Fibroblast of skin of back (primary cell): ENCODE measurements at regions not wholly inside any gene's neighbourhood (a gene's known extent, or its start where the extent isn't known, plus 50 kb on each side); places are given as distances from the start of the nearest gene placed in this dataset.
A peak's percentile ranks its signal among the peaks of the same experiment; 100 is the strongest.

Experiments
- DNase-seq: peaks from one replicate; pipeline ENCODE4 v3.0.0-alpha.2; 2013

DNA sequence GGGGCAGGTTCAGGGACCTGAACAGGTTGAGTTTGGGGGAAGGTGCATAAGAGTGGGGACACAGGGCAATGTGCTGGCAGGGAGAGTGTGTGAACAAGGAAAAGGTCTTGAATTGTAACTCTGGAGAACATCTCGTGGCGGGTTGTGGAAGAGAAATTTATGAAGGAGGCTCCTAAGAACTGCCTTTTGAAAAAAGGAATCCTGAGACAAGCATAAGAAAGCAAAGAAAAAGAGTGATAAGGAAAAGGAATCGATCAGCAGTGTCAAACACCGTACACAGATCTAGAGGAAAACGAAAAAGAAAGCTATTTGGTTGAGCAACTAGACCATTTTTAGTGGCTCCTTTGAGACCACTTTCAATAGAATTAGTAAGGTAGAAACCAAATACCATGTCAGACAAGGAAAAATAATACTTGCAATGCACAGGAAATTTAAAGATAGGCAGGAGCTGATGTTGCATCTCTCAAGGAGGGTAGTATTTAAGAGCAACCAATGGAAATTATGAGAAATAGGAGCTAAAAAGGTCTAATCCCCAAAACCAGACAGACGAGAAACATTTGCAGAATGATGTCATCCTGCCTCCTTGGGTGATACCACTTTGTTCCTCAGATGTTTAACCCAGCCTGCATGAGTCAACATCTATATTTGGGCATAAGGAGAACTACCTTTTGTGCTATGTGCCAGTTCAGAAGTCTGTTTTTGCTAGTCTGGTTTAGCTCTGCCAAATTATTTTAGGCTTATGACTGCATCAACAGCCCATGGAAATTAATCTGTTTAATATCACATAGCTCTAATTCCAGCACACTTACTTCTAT is 64.5 kb upstream of the STK38L start:
- DNase-seq = peak; percentile 100

DNA sequence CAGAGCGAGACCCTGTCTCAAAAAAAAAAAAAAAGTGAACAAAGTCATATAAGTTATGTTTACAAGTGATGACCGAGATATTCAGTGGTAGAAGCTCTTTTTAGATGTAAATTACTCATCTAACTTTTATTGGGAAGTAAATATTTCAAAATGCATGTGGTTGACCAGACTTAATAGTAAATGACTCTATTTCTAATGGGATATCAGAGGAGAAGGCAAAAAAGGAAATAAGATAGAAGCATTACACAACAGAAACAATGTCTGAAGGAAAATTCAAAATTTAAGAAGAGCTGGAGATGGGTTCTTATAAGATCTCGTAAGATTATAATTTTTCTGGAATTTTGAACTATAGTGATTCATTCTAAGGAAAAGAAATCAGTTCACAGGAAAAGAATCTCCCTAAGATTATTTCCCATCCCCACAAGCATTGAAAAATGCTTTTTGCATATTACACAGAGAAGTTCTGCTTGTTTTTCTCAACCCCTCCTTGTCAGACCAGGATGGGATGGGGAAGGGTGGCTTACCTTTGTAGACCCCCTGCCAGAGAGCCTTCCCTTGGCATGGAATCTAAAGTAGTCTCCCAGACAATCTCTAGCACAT is 63.1 kb upstream of the STK38L start:
- peak; percentile 87 for DNase-seq

GRCh38 chr12:27183342-27183741 is 60.7 kb upstream of the STK38L start:
- no peak for DNase-seq

DNA sequence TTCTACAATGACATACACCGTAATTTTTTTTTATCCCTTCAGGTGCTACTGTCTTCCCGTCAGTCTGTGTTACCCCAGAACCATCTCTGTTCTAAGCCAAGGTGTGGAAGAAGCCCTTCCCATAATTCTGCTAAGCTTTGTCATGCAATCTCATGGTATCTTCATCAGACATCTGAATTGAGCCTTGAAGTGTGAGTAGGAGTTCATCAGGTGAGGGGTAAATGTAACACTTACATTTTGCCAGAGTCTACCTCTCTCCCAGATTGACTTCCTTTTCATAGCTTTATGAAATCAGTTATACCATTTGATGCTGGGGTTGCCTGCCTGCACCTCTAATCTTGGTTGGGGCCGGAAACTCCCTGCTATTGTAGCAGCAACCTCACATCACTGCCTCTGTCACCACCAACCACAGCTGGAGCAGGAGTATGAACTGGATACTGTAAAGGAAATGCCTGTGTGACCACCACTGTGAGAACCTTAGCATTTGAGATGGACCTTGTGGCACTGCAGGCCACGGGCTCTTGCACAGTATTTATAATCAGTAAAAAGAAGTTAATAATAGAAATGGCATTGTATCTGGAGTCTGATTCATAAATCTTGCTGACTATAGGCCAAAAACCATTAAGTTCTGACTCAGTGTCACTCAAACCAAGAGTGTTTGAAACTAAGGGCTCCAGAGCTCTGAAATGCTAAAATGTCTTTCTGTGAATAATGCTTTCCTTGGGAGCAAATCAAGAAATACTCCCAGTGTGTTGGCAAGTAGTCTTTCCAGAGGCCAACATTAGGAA is 58.7 kb upstream of the STK38L start:
- peak; percentile 94 for DNase-seq

DNA sequence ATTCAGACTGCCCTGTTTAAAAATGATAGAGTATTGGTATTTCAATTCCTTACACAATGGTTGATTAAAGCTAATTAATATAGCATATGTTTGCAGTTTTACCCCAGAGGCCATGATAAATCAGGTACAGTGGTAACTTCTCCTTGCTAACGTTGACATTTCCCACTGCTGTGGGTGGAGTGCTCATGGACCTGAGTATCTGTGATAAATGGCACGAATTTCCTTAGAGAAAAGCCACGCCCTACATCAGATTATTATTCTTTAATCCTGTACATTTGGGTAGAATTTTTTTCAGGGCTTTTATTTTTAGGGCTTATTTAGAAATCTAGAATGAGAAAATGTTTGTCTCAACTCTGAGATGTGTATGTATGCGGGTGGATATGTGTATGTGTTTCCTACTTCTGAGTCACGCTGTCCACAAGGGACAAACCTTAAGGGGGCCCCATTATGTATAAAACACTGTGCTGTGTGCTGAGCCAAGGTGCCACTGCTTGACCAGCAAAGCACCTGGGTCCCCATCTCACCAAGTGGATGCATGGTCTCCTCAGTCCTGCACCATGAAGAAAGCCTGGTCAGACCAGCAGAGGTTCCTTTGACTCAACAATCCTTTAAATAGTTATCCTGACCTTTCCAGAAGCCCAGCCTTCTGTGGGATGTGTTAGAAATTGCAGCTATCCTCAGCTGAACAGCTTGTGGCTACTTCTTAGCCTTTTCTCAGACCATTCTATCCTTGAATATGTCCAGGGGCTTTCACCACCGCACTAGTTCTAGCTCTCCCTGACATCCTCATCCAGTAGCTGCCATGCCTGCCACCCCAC is 57.9 kb upstream of the STK38L start:
- peak; percentile 46 for DNase-seq

DNA sequence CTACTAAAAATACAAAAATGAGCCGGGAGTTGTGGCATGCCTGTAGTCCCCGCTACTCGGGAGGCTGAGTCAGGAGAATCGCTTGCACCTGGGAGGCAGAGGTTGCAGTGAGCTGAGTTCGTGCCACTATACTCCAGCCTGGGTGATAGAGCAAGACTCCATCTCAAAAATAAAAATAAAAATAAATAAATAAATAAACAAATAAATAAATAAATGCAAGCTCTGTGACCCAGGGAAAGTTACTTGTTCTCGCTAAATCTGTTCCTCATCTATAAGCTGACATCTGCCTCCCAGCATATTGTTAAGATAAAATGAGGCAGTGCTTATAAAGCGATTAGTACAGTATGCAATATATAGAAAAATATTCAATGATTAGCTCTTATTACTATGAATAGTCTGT is 56.4 kb upstream of the STK38L start:
- DNase-seq = no peak

DNA sequence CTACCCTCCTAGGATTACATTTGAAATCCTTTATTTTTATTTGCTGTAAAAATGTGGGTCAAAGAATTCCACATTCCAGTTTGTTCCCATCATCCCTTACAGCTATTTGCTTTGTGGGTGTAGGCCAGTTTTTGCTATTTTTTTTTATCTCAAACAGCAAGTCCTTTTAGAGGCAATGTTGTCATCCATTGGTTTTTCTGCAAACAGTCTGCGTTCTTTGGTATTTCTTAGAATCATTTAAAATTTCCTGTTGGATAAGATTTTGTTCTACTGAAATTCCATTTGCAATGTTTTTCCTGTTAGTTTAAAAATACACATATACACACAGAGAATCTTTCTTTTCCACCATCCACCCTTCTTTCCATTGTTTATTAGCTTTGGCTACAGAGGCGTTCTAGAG is 53.3 kb upstream of the STK38L start:
- DNase-seq = peak; percentile 95

GRCh38 chr12:27191531-27191930 is 52.6 kb upstream of the STK38L start:
- no peak for DNase-seq

- DNase-seq = no peak
These were observed 51.8 kb upstream of the STK38L start for GRCh38 chr12:27192118-27192802.

DNA sequence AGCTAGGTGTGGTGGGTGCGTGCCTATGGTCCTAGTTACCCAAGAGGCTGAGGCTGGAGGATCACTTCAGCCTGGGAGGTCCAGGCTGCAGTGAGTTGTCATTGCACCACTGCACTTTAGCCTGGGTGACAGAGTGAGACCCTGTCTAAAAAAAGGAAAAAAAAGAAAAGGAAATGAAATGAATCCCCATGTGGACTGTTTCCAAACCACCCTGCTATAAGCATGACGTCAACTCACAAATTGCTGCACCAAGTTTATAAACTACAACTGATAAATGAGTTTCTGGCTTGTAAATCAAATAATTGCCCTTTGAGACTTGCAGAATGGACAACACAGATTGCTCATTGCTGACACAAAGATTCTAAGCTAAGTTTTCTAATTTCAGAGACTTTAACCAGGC is 51.0 kb upstream of the STK38L start:
- peak; percentile 89 for DNase-seq

GRCh38 chr12:27193854-27194544 is 50.1 kb upstream of the STK38L start:
- DNase-seq = peak; percentile 99
